ENCODE measurements at regions not wholly inside any gene's neighbourhood (a gene's known extent, or its start where the extent isn't known, plus 50 kb on each side); places are given as distances from the start of the nearest gene placed in this dataset.

DNA sequence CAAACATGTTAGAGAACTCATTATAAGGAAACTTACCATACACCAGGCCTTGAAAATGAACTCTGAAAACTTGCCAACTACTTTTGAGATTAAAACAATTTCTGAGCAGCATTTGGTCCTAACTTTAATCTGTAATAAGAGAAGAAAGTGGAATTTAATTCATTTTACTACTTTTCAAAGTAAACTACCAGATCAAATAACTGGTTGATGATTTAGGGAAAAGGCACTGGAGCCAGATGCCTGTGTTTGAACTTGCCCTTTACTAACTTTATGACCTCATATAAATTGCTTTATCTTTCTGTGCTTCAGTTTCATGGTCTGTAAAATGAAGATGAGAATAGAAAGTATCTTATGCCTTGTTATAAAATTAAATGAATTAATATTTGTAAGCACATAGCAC, 159.9 kb upstream of the PCDH18 start:
- CTCF ChIA-PET, result no interaction called here
- Mint-ChIP-seq H3K27me3 (ENCODE audit: low read depth) (no peaks in the 10 kb centered on the region), H3K9me3 (peaks cover 1% of the 10 kb centered on the region), H3K4me1 (ENCODE audit: low read depth) (no peaks in the 10 kb centered on the region), H3K36me3 (ENCODE audit: low read depth) (no peaks in the 10 kb centered on the region), H3K4me3 (no peak overlapping the region), H3K27ac (no peak overlapping the region)
- intact Hi-C loops (cut with micrococcal nuclease), result no loop called here
- DNase-seq, result no peak

DNA sequence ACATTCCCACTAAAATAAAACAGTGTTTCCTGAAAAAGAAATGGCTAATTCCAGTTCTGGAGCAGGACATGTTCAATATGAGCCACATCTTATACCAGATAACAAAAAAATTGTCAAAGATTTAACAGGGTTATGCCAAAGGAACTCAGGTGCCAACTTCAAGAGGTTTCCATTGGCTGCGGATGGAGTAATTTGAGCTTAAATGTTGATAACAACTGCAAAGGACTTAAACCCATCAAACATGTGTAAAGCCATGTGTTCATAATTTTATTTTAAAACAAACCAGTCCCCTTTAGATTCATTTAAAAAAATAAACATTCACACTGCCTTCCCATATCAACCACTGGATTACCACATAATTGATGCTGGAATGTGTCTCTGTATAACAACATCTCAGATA, 156.4 kb upstream of the PCDH18 start:
- DNase-seq, result no peak
- H3K4me1 Mint-ChIP-seq (ENCODE audit: low read depth), result no peaks in the 10 kb centered on the region
- H3K4me3 Mint-ChIP-seq, result no peak overlapping the region
- H3K9me3 Mint-ChIP-seq, result peaks cover 5% of the 10 kb centered on the region
- intact Hi-C loops (cut with micrococcal nuclease), result no loop called here
- CTCF ChIA-PET, result no interaction called here
- H3K36me3 Mint-ChIP-seq (ENCODE audit: low read depth), result no peaks in the 10 kb centered on the region
- H3K27ac Mint-ChIP-seq, result no peak overlapping the region
- H3K27me3 Mint-ChIP-seq (ENCODE audit: low read depth), result no peaks in the 10 kb centered on the region

GRCh38 chr4:137685357-137685756, 153.1 kb upstream of the PCDH18 start:
- peaks cover 5% of the 10 kb centered on the region for H3K9me3 Mint-ChIP-seq
- intact Hi-C loops (cut with micrococcal nuclease), result no loop called here
- H3K27ac Mint-ChIP-seq, result no peak overlapping the region
- no peak overlapping the region for H3K4me3 Mint-ChIP-seq
- no peaks in the 10 kb centered on the region for H3K4me1 Mint-ChIP-seq (ENCODE audit: low read depth)
- H3K27me3 Mint-ChIP-seq (ENCODE audit: low read depth), result no peaks in the 10 kb centered on the region
- no peaks in the 10 kb centered on the region for H3K36me3 Mint-ChIP-seq (ENCODE audit: low read depth)
- CTCF ChIA-PET, result no interaction called here
- DNase-seq, result no peak

DNA sequence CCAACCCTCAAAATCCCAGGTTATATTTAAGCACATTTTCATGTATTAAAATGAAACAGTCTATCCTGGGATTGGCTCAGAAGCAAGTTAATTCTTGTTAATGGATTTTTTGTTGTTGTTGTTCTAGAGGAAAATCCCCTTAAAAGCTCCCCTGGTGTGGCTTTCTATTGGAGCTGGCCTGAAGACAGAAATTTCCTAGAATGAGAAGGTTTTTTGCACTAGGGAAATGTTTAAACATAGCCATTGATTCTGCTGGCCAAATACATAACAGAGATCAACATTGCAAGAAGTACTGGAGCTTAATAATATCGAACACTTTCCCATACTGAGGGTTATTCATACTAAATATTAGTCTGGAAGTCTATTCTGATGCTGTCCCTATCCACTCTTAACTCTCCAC, 148.8 kb upstream of the PCDH18 start:
- CTCF ChIA-PET, result no interaction called here
- intact Hi-C loops (cut with micrococcal nuclease), result no loop called here
- H3K36me3 Mint-ChIP-seq (ENCODE audit: low read depth), result no peaks in the 10 kb centered on the region

GRCh38 chr4:137678796-137679195, 146.5 kb upstream of the PCDH18 start:
- Mint-ChIP-seq H3K36me3 (ENCODE audit: low read depth) (no peaks in the 10 kb centered on the region), H3K9me3 (no peaks in the 10 kb centered on the region), H3K4me1 (ENCODE audit: low read depth) (no peaks in the 10 kb centered on the region), H3K27me3 (ENCODE audit: low read depth) (no peaks in the 10 kb centered on the region), H3K4me3 (no peak overlapping the region), H3K27ac (no peak overlapping the region)
- intact Hi-C loops (cut with micrococcal nuclease), result no loop called here
- DNase-seq, result no peak
- CTCF ChIA-PET, result no interaction called here

More for the DNA sequence above, 148.8 kb upstream of the PCDH18 start:
- H3K4me1 Mint-ChIP-seq (ENCODE audit: low read depth), result no peaks in the 10 kb centered on the region
- H3K9me3 Mint-ChIP-seq, result no peaks in the 10 kb centered on the region
- H3K27ac Mint-ChIP-seq, result no peak overlapping the region
- no peak for DNase-seq
- H3K4me3 Mint-ChIP-seq, result no peak overlapping the region
- H3K27me3 Mint-ChIP-seq (ENCODE audit: low read depth), result no peaks in the 10 kb centered on the region

- DNase-seq, result no peak
- Mint-ChIP-seq H3K36me3 (ENCODE audit: low read depth) (no peaks in the 10 kb centered on the region), H3K27me3 (ENCODE audit: low read depth) (no peaks in the 10 kb centered on the region), H3K27ac (no peak overlapping the region), H3K4me3 (no peak overlapping the region), H3K4me1 (ENCODE audit: low read depth) (no peaks in the 10 kb centered on the region), H3K9me3 (no peaks in the 10 kb centered on the region)
- intact Hi-C loops (cut with micrococcal nuclease), result no loop called here
- CTCF ChIA-PET, result no interaction called here
Observed at GRCh38 chr4:137677863-137678262, 145.6 kb upstream of the PCDH18 start.

DNA sequence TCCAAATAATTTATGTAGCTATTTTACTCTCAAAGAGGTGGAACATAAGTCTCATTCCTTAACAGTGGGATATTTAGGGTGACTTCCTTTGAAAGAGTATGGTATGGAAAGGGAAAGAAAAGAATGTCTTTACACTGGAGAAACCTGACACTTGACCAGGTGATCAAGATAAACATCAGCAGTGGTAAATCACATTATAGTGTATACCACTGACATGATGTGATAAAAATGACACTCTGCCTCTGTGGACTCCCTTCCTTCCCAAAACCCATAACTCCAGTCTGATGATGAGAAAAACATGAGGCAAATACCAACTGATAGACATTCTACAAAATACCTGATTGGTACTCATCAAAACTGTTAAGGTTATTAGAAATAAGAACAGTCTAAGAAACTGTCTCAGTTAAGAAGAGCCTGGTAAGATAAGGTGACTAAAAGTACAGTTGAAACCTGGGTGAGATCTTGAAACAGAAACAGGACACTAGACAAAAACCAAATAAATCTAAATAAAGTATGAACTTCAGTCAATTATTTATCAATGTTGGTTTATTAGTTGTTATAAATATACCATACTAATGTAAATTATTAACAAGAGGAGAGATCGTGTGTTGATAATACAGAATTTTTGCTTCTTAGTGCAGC, 144.2 kb upstream of the PCDH18 start:
- H3K27ac Mint-ChIP-seq, result no peak overlapping the region
- no peaks in the 10 kb centered on the region for H3K4me1 Mint-ChIP-seq (ENCODE audit: low read depth)
- H3K4me3 Mint-ChIP-seq, result no peak overlapping the region
- no peaks in the 10 kb centered on the region for H3K27me3 Mint-ChIP-seq (ENCODE audit: low read depth)
- CTCF ChIA-PET, result no interaction called here
- H3K9me3 Mint-ChIP-seq, result no peaks in the 10 kb centered on the region
- no peaks in the 10 kb centered on the region for H3K36me3 Mint-ChIP-seq (ENCODE audit: low read depth)
- intact Hi-C loops (cut with micrococcal nuclease), result no loop called here
- no peak for DNase-seq

DNA sequence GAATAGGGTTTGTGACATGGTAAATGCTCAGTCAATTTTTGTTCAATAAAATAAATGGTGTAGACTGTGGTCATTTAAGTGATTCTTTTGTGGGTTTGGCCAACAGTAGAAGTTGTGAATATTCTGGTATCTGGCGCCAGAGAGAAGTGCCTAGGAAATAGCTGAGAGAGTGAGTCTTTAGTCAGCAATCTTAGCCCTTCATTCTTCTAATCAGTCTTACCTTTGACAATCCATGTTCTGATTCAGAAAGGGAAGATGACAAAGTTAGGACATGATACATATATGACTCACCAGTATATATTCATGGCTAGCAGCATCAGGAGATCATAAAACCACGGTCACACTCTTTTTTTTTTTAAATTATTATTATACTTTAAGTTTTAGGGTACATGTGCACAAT, 141.8 kb upstream of the PCDH18 start:
- H3K36me3 Mint-ChIP-seq (ENCODE audit: low read depth), result no peaks in the 10 kb centered on the region

GRCh38 chr4:137668885-137669545, 136.7 kb upstream of the PCDH18 start:
- CTCF ChIA-PET, result no interaction called here
- intact Hi-C loops (cut with micrococcal nuclease), result no loop called here
- Mint-ChIP-seq H3K36me3 (ENCODE audit: low read depth) (no peaks in the 10 kb centered on the region), H3K4me3 (no peak overlapping the region), H3K9me3 (no peaks in the 10 kb centered on the region), H3K27ac (no peak overlapping the region), H3K27me3 (ENCODE audit: low read depth) (no peaks in the 10 kb centered on the region), H3K4me1 (ENCODE audit: low read depth) (no peaks in the 10 kb centered on the region)
- no peak for DNase-seq

More for the DNA sequence above, 141.8 kb upstream of the PCDH18 start:
- intact Hi-C loops (cut with micrococcal nuclease), result no loop called here
- no peak for DNase-seq
- Mint-ChIP-seq H3K4me3 (no peak overlapping the region), H3K27me3 (ENCODE audit: low read depth) (no peaks in the 10 kb centered on the region), H3K27ac (no peak overlapping the region), H3K9me3 (no peaks in the 10 kb centered on the region), H3K4me1 (ENCODE audit: low read depth) (no peaks in the 10 kb centered on the region)
- CTCF ChIA-PET, result no interaction called here

GRCh38 chr4:137664416-137664815, 132.1 kb upstream of the PCDH18 start:
- Mint-ChIP-seq H3K4me3 (no peak overlapping the region), H3K36me3 (ENCODE audit: low read depth) (no peaks in the 10 kb centered on the region)

GRCh38 chr4:137664046-137664387, 131.7 kb upstream of the PCDH18 start:
- Mint-ChIP-seq H3K27me3 (ENCODE audit: low read depth) (no peaks in the 10 kb centered on the region), H3K36me3 (ENCODE audit: low read depth) (no peaks in the 10 kb centered on the region), H3K4me1 (ENCODE audit: low read depth) (no peaks in the 10 kb centered on the region), H3K9me3 (no peaks in the 10 kb centered on the region), H3K4me3 (no peak overlapping the region), H3K27ac (no peak overlapping the region)
- intact Hi-C loops (cut with micrococcal nuclease), result no loop called here
- CTCF ChIA-PET, result interaction anchor here (0.5 kb wide), 1 partner anchor 729 kb away, joined by 3 read pairs; no protein-coding TSS in a partner anchor
- no peak for DNase-seq

More at GRCh38 chr4:137664416-137664815, 132.1 kb upstream of the PCDH18 start:
- no peak overlapping the region for H3K27ac Mint-ChIP-seq
- H3K9me3 Mint-ChIP-seq, result no peaks in the 10 kb centered on the region
- DNase-seq, result no peak
- CTCF ChIA-PET, result interaction anchor here (0.5 kb wide), 1 partner anchor 730 kb away, joined by 3 read pairs; no protein-coding TSS in a partner anchor
- H3K4me1 Mint-ChIP-seq (ENCODE audit: low read depth), result no peaks in the 10 kb centered on the region
- intact Hi-C loops (cut with micrococcal nuclease), result no loop called here
- H3K27me3 Mint-ChIP-seq (ENCODE audit: low read depth), result no peaks in the 10 kb centered on the region

DNA sequence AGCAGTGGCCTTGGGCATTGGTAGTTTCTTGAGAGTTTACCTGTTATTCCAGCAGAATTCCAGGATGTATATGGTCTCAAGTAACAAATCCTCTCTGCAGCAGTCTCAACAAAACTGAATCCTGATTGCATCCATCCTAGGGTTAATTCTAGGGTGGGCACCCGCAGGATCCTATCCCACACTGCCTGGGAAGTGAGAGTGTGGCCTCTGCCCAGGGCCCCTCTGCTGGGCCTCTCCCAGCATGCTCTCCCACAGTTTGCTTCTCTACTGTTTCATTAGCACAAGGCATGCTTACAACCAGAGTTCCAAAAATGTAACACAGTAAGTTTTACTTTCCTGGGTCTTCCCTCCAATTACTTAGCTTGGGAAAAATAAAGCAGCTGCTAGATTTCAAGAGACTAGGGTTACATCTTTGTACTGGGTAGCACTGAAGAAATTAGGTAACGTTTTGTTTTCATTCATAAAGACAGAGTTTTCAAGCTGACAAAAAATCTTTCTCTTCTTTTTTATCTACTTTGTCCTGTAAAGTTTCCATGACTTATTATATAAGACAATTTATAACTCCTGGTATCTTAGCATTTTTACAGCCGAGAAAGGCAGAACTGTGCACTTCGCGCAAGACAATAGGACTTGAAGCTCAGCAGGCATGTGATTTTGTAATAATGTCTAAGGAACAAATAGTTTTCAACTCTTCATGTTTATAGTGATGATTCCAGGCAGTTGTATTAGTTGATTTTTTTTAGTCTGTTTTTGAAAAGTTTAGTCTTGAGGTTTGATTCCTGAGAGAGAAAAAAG, 131.2 kb upstream of the PCDH18 start:
- H3K4me1 Mint-ChIP-seq (ENCODE audit: low read depth), result no peaks in the 10 kb centered on the region
- CTCF ChIA-PET, result no interaction called here
- intact Hi-C loops (cut with micrococcal nuclease), result no loop called here

GRCh38 chr4:137661693-137662092, 129.4 kb upstream of the PCDH18 start:
- Mint-ChIP-seq H3K27ac (no peak overlapping the region), H3K4me1 (ENCODE audit: low read depth) (no peaks in the 10 kb centered on the region), H3K4me3 (no peak overlapping the region), H3K9me3 (no peaks in the 10 kb centered on the region), H3K36me3 (ENCODE audit: low read depth) (no peaks in the 10 kb centered on the region), H3K27me3 (ENCODE audit: low read depth) (no peaks in the 10 kb centered on the region)
- intact Hi-C loops (cut with micrococcal nuclease), result no loop called here
- no peak for DNase-seq
- CTCF ChIA-PET, result no interaction called here

More for the DNA sequence above, 131.2 kb upstream of the PCDH18 start:
- H3K9me3 Mint-ChIP-seq, result no peaks in the 10 kb centered on the region
- no peaks in the 10 kb centered on the region for H3K27me3 Mint-ChIP-seq (ENCODE audit: low read depth)
- no peak for DNase-seq
- no peak overlapping the region for H3K27ac Mint-ChIP-seq
- H3K36me3 Mint-ChIP-seq (ENCODE audit: low read depth), result no peaks in the 10 kb centered on the region
- H3K4me3 Mint-ChIP-seq, result no peak overlapping the region

All from activated naive CD4-positive, alpha-beta T cell treated with anti-CD3 and anti-CD28 coated beads for 36 hours (primary cell).